GM23338 (cell line): ENCODE measurements at regions not wholly inside any gene's neighbourhood (a gene's known extent, or its start where the extent isn't known, plus 50 kb on each side); places are given as distances from the start of the nearest gene placed in this dataset.

ENCODE experiments used
- ATAC-seq: fragments of 200-7000 bp; cut with Tn5 transposase; 3 replicates; pipeline ENCODE4 v1.9.1; 2020
- DNase-seq: peaks from one replicate; pipeline ENCODE4 v3.0.0-alpha.2; 2015; ENCODE audit warnings: low spot score
- H2AFZ ChIP-seq: fragments of 200-600 bp; sonication (generic); 2 replicates; pipeline ENCODE4 v1.8.0; 2016; ENCODE audit warnings: antibody characterized with exemption, mild to moderate bottlenecking, moderate library complexity
- H3F3A ChIP-seq: fragments of 200-600 bp; sonication (generic); replicated peaks from 2 replicates; pipeline ENCODE4 v1.8.0; 2017; ENCODE audit warnings: antibody characterized with exemption, mixed run types, low read depth
- H3K27ac ChIP-seq: fragments of 200-600 bp; sonication (generic); 2 replicates; pipeline ENCODE4 v1.6.1; 2016; ENCODE audit warnings: low read depth
- H3K27me3 ChIP-seq: fragments of 200-600 bp; sonication (generic); 2 replicates; pipeline ENCODE4 v1.8.0; 2016; ENCODE audit warnings: mild to moderate bottlenecking, mixed run types, moderate library complexity; ENCODE audit not compliant: insufficient read depth
- H3K36me3 ChIP-seq: fragments of 200-600 bp; sonication (generic); 2 replicates; pipeline ENCODE4 v1.8.0; 2016; ENCODE audit warnings: mild to moderate bottlenecking; ENCODE audit not compliant: insufficient read depth
- H3K4me1 ChIP-seq: fragments of 200-600 bp; sonication (generic); 2 replicates; pipeline ENCODE4 v1.8.0; 2016; ENCODE audit warnings: mild to moderate bottlenecking, moderate library complexity; ENCODE audit not compliant: insufficient read depth
- H3K4me2 ChIP-seq: fragments of 200-600 bp; sonication (generic); 2 replicates; pipeline ENCODE4 v1.7.1; 2017; ENCODE audit warnings: mixed run types
- H3K4me3 ChIP-seq: fragments of 200-600 bp; sonication (generic); 2 replicates; pipeline ENCODE4 v1.6.1; 2016; ENCODE audit warnings: mixed run types
- H3K79me2 ChIP-seq: fragments of 200-600 bp; sonication (generic); replicated peaks from 2 replicates; pipeline ENCODE4 v1.8.0; 2017; ENCODE audit warnings: mild to moderate bottlenecking; ENCODE audit not compliant: insufficient read depth
- H3K9me2 ChIP-seq: fragments of 200-600 bp; sonication (generic); 2 replicates; pipeline ENCODE4 v1.8.0; 2017; ENCODE audit not compliant: insufficient read depth
- H4K20me1 ChIP-seq: fragments of 200-600 bp; sonication (generic); replicated peaks from 2 replicates; pipeline ENCODE4 v1.8.0; 2017; ENCODE audit warnings: mild to moderate bottlenecking; ENCODE audit not compliant: insufficient read depth
- H3K27ac Mint-ChIP-seq: 2 replicates; pipeline ENCODE4 v1.8.0; 2020; ENCODE audit warnings: inconsistent platforms, mild to moderate bottlenecking, moderate library complexity, mixed read lengths
- H3K27me3 Mint-ChIP-seq: 3 replicates; pipeline ENCODE4 v1.8.0; 2022; ENCODE audit warnings: low read depth, mild to moderate bottlenecking, moderate library complexity, mixed read lengths, inconsistent platforms; ENCODE audit not compliant: insufficient read depth, poor library complexity
- H3K36me3 Mint-ChIP-seq: 3 replicates; pipeline ENCODE4 v1.8.0; 2021; ENCODE audit warnings: low read depth, mild to moderate bottlenecking, inconsistent platforms, moderate library complexity, mixed read lengths
- H3K4me1 Mint-ChIP-seq: 3 replicates; pipeline ENCODE4 v1.8.0; 2020; ENCODE audit warnings: mild to moderate bottlenecking, inconsistent platforms, mixed read lengths
- H3K4me3 Mint-ChIP-seq: 3 replicates; pipeline ENCODE4 v1.8.0; 2021; ENCODE audit warnings: moderate library complexity, mild to moderate bottlenecking, inconsistent platforms, mixed read lengths
- H3K9me3 Mint-ChIP-seq: 3 replicates; pipeline ENCODE4 v1.8.0; 2020; ENCODE audit warnings: moderate library complexity, mild to moderate bottlenecking, inconsistent platforms, mixed read lengths
- CREB1 ChIP-seq: fragments of 250-450 bp; sonication (Bioruptor Pico); IDR thresholded peaks from 2 replicates; pipeline ENCODE4 v1.5.0; 2020; ENCODE audit warnings: low read depth, mild to moderate bottlenecking, moderate library complexity
- ETS1 ChIP-seq: IDR thresholded peaks from 2 replicates; pipeline ENCODE4 v1.6.1; 2016; ENCODE audit warnings: antibody characterized with exemption
- EZH2 ChIP-seq: fragments of 200-600 bp; sonication (generic); IDR thresholded peaks from one replicate; pipeline ENCODE4 v1.8.0; 2017; ENCODE audit warnings: antibody characterized with exemption, mild to moderate bottlenecking, low read depth; ENCODE audit not compliant: unreplicated experiment
- JUNB ChIP-seq: IDR thresholded peaks from one replicate; pipeline ENCODE4 v1.6.1; 2016; ENCODE audit warnings: antibody characterized with exemption; ENCODE audit not compliant: unreplicated experiment
- NANOG ChIP-seq: IDR thresholded peaks from 2 replicates; pipeline ENCODE4 v1.6.1; 2016; ENCODE audit warnings: antibody characterized with exemption, borderline replicate concordance
- POLR2AphosphoS5 ChIP-seq: IDR thresholded peaks from 2 replicates; pipeline ENCODE4 v1.6.1; 2016; ENCODE audit warnings: antibody characterized with exemption, low read depth
- STAT1 ChIP-seq: IDR thresholded peaks from one replicate; pipeline ENCODE4 v1.6.1; 2016; ENCODE audit warnings: antibody characterized with exemption; ENCODE audit not compliant: unreplicated experiment
- ZNF114 ChIP-seq: fragments of 250-450 bp; sonication (Bioruptor Pico); IDR thresholded peaks from 2 replicates; pipeline ENCODE4 v1.5.0; 2020; ENCODE audit warnings: mild to moderate bottlenecking, moderate library complexity
- ZNF331 ChIP-seq: fragments of 250-450 bp; sonication (Bioruptor Pico); IDR thresholded peaks from 2 replicates; pipeline ENCODE4 v1.5.0; 2020; ENCODE audit warnings: low read depth, mild to moderate bottlenecking, moderate library complexity
- TF ChIP-seq, protein P1 (sequence below), 2 experiments: fragments of 200-600 bp in 1 of 2; sonication (generic) in 1 of 2; conservative IDR thresholded peaks; 2 replicates each; pipeline versions ENCODE4 v1.5.1 to v1.6.1; 2016 to 2017; ENCODE audit warnings: antibody characterized with exemption in 2 of 2, low read depth in 2 of 2, mild to moderate bottlenecking in 2 of 2, moderate library complexity in 1 of 2
- TF ChIP-seq, protein P2 (sequence below): IDR thresholded peaks from one replicate; pipeline ENCODE4 v1.6.1; 2018; ENCODE audit warnings: antibody characterized with exemption; ENCODE audit not compliant: unreplicated experiment

DNA sequence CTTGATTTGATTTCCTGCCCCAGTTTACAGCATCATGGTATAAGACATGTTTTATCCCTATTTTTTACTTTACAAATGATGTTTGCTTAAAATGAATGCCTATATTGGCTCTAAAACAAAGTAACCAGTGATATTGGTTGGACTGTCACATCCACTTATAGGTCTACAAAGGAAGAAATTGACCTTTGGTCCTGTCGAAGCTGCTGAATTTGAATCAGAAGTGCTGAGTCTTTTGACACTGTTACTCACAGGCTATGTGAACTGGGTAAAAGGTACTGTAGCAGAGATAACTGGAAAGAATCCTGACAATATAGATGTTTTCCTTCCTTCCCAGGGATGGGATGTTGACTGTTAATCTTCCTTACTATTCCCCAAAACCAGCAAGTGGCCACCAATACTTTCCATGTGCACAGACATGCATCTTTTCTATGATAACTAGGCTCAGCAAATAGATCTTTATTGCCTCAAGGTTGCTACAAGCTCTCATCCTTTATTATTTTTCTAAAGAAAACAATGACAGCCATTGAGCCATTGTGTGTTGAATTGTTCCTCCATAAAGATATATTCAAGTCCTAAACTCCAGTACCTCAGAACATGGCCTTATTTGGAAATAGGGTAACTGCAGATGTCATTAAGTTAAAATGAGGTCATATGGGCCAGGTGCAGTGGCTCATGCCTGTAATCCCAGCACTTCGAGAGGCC, 175.9 kb upstream of the NR5A2 start:
- Histone ChIP-seq H3K27ac (no peak overlapping the region), H3K79me2 (no peaks in the 10 kb centered on the region), H2AFZ (no peak overlapping the region; the same call in 1 of the 2 replicates), H3K4me3 (no peak overlapping the region), H3K4me2 (no peak overlapping the region), H4K20me1 (no peaks in the 10 kb centered on the region), H3F3A (no peaks in the 10 kb centered on the region), H3K4me1 (peaks cover 8% of the 10 kb centered on the region; the same call in 1 of the 2 replicates), H3K27me3 (no peaks in the 10 kb centered on the region), H3K9me2 (0 out of 2 replicates have a peak, but pooled peaks cover 3% of the 10 kb centered on the region), H3K36me3 (no peaks in the 10 kb centered on the region)
- TF ChIP-seq, protein P1, sequence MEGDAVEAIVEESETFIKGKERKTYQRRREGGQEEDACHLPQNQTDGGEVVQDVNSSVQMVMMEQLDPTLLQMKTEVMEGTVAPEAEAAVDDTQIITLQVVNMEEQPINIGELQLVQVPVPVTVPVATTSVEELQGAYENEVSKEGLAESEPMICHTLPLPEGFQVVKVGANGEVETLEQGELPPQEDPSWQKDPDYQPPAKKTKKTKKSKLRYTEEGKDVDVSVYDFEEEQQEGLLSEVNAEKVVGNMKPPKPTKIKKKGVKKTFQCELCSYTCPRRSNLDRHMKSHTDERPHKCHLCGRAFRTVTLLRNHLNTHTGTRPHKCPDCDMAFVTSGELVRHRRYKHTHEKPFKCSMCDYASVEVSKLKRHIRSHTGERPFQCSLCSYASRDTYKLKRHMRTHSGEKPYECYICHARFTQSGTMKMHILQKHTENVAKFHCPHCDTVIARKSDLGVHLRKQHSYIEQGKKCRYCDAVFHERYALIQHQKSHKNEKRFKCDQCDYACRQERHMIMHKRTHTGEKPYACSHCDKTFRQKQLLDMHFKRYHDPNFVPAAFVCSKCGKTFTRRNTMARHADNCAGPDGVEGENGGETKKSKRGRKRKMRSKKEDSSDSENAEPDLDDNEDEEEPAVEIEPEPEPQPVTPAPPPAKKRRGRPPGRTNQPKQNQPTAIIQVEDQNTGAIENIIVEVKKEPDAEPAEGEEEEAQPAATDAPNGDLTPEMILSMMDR (conservative IDR thresholded peaks at IDR 0.05; ENCODE audit: low read depth in 2 of 2) = no peak
- no peak for TF ChIP-seq POLR2AphosphoS5
- no peak for TF ChIP-seq CREB1 (CRISPR knock-in tag)
- TF ChIP-seq NANOG = no peak
- no peak for TF ChIP-seq STAT1
- TF ChIP-seq EZH2 = no peak
- TF ChIP-seq, protein P2, sequence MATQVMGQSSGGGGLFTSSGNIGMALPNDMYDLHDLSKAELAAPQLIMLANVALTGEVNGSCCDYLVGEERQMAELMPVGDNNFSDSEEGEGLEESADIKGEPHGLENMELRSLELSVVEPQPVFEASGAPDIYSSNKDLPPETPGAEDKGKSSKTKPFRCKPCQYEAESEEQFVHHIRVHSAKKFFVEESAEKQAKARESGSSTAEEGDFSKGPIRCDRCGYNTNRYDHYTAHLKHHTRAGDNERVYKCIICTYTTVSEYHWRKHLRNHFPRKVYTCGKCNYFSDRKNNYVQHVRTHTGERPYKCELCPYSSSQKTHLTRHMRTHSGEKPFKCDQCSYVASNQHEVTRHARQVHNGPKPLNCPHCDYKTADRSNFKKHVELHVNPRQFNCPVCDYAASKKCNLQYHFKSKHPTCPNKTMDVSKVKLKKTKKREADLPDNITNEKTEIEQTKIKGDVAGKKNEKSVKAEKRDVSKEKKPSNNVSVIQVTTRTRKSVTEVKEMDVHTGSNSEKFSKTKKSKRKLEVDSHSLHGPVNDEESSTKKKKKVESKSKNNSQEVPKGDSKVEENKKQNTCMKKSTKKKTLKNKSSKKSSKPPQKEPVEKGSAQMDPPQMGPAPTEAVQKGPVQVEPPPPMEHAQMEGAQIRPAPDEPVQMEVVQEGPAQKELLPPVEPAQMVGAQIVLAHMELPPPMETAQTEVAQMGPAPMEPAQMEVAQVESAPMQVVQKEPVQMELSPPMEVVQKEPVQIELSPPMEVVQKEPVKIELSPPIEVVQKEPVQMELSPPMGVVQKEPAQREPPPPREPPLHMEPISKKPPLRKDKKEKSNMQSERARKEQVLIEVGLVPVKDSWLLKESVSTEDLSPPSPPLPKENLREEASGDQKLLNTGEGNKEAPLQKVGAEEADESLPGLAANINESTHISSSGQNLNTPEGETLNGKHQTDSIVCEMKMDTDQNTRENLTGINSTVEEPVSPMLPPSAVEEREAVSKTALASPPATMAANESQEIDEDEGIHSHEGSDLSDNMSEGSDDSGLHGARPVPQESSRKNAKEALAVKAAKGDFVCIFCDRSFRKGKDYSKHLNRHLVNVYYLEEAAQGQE = no peak
- no peak overlapping the region for H3K4me3 Mint-ChIP-seq
- H3K27ac Mint-ChIP-seq = no peak overlapping the region
- DNase-seq = no peak
- no peaks in the 10 kb centered on the region for H3K9me3 Mint-ChIP-seq
- H3K4me1 Mint-ChIP-seq = peaks cover 12% of the 10 kb centered on the region
- no peak for ATAC-seq
- H3K27me3 Mint-ChIP-seq = no peaks in the 10 kb centered on the region
- H3K36me3 Mint-ChIP-seq = no peaks in the 10 kb centered on the region

DNA sequence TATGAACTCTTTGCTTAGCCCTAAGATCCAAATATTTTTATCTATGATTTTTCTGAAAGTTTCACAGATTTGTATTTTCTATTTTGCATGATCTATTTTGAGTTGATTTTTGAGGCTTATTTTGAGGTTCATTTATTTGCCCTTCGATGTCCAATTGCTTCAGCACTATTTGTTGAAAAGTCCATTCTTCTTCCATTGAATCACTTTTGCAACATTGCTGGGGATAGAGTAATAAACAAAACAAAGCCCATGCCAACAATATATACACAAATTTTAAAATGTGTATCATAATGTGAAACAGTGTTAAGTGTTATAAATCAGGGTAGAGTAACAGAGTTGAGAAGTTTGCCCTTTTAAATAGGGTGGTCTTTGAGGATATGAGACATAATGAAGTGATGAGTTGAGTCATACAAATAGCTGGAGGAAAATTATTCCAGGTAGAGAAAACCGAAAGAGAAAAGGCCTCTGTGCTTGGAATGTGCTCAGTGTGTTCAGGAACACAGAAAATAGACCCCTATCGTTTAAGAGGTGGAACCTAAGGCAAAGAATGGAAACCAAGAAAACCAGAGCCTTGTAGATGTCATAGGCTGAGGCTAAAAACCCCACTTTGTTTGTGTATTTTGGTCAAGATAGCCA, 172.7 kb upstream of the NR5A2 start:
- Mint-ChIP-seq H3K9me3 (no peaks in the 10 kb centered on the region), H3K27ac (no peak overlapping the region), H3K36me3 (no peaks in the 10 kb centered on the region), H3K27me3 (no peaks in the 10 kb centered on the region), H3K4me3 (no peak overlapping the region), H3K4me1 (peaks cover 23% of the 10 kb centered on the region)
- H3K4me1 ChIP-seq = peaks cover 11% of the 10 kb centered on the region; the same call in 1 of the 2 replicates
- H3F3A ChIP-seq = no peaks in the 10 kb centered on the region
- H3K4me3 ChIP-seq = no peak overlapping the region
- H3K27me3 ChIP-seq = no peaks in the 10 kb centered on the region
- H3K9me2 ChIP-seq = no peaks in the 10 kb centered on the region
- no peak for DNase-seq
- ATAC-seq = no peak
- no peaks in the 10 kb centered on the region for H3K79me2 ChIP-seq
- H3K27ac ChIP-seq = no peak overlapping the region
- no peak overlapping the region for H3K4me2 ChIP-seq
- no peaks in the 10 kb centered on the region for H3K36me3 ChIP-seq
- H2AFZ ChIP-seq = no peak overlapping the region
- H4K20me1 ChIP-seq = no peaks in the 10 kb centered on the region
- TF ChIP-seq, protein P2 = no peak
- TF ChIP-seq ZNF114 (CRISPR knock-in tag) (no peak), ZNF331 (CRISPR knock-in tag) (no peak), JUNB (no peak), EZH2 (no peak), CREB1 (CRISPR knock-in tag) (no peak), ETS1 (no peak)
